H9 (cell line): ENCODE measurements at regions not wholly inside any gene's neighbourhood (a gene's known extent, or its start where the extent isn't known, plus 50 kb on each side); places are given as distances from the start of the nearest gene placed in this dataset.

Source experiments
- DNase-seq: peaks from one replicate; pipeline ENCODE4 v3.0.0-alpha.2; 2017
- H2AFZ ChIP-seq: one replicate; pipeline ENCODE4 v1.6.1; 2013; ENCODE audit warnings: mild to moderate bottlenecking, low read length, control low read depth, moderate library complexity
- H2AK5ac ChIP-seq: 2 replicates; pipeline ENCODE4 v1.6.1; 2013; ENCODE audit warnings: low read length, control low read depth, mixed read lengths; ENCODE audit not compliant: insufficient read length
- H2BK120ac ChIP-seq: one replicate; pipeline ENCODE4 v1.6.1; 2013; ENCODE audit warnings: low read depth, mild to moderate bottlenecking, low read length, control low read depth, inconsistent platforms; ENCODE audit not compliant: poor library complexity, severe bottlenecking
- H2BK12ac ChIP-seq: 2 replicates; pipeline ENCODE4 v1.6.1; 2013; ENCODE audit warnings: low read length, control low read depth, mixed read lengths, low read depth; ENCODE audit not compliant: insufficient read length
- H2BK15ac ChIP-seq: 2 replicates; pipeline ENCODE4 v1.6.1; 2013; ENCODE audit warnings: low read depth, low read length, control low read depth
- H2BK20ac ChIP-seq: one replicate; pipeline ENCODE4 v1.6.1; 2013; ENCODE audit warnings: low read depth, mild to moderate bottlenecking, low read length, control low read depth, inconsistent platforms; ENCODE audit not compliant: poor library complexity, severe bottlenecking
- H2BK5ac ChIP-seq: 2 replicates; pipeline ENCODE4 v1.6.1; 2013; ENCODE audit warnings: low read length, control low read depth, mixed read lengths; ENCODE audit not compliant: insufficient read length
- H3K14ac ChIP-seq: 2 replicates; pipeline ENCODE4 v1.6.1; 2013; ENCODE audit warnings: low read length, control low read depth; ENCODE audit not compliant: insufficient read depth
- H3K18ac ChIP-seq: 2 replicates; pipeline ENCODE4 v1.6.1; 2013; ENCODE audit warnings: low read depth, mild to moderate bottlenecking, mixed read lengths, low read length, control low read depth; ENCODE audit not compliant: insufficient read length
- H3K23ac ChIP-seq: 2 replicates; pipeline ENCODE4 v1.6.1; 2013; ENCODE audit warnings: low read length, control low read depth, mixed read lengths, low read depth; ENCODE audit not compliant: insufficient read length
- H3K23me2 ChIP-seq: 2 replicates; pipeline ENCODE4 v1.6.1; 2013; ENCODE audit warnings: low read depth, mild to moderate bottlenecking, mixed read lengths, low read length, control low read depth; ENCODE audit not compliant: insufficient read length, poor library complexity, severe bottlenecking
- H3K27ac ChIP-seq: 2 replicates; pipeline ENCODE4 v1.5.1; 2013; ENCODE audit warnings: low read length, control low read depth, mixed read lengths, low read depth; ENCODE audit not compliant: insufficient read length
- H3K27me3 ChIP-seq: 2 replicates; pipeline ENCODE4 v1.6.1; 2013; ENCODE audit warnings: low read length, control low read depth, inconsistent platforms; ENCODE audit not compliant: insufficient read depth
- H3K4ac ChIP-seq: 2 replicates; pipeline ENCODE4 v1.6.1; 2013; ENCODE audit warnings: low read depth, mild to moderate bottlenecking, control low read depth, inconsistent platforms, low read length, moderate library complexity
- H3K4me1 ChIP-seq: 2 replicates; pipeline ENCODE4 v1.6.1; 2013; ENCODE audit warnings: low read length, control low read depth, inconsistent platforms; ENCODE audit not compliant: insufficient read depth
- H3K4me2 ChIP-seq: 2 replicates; pipeline ENCODE4 v1.6.1; 2013; ENCODE audit warnings: low read length, control low read depth, mixed read lengths; ENCODE audit not compliant: insufficient read length, insufficient read depth
- H3K56ac ChIP-seq: 2 replicates; pipeline ENCODE4 v1.6.1; 2013; ENCODE audit warnings: low read depth, mild to moderate bottlenecking, mixed read lengths, low read length, control low read depth; ENCODE audit not compliant: insufficient read length
- H3K79me1 ChIP-seq: 2 replicates; pipeline ENCODE4 v1.6.1; 2013; ENCODE audit warnings: low read depth, mild to moderate bottlenecking, moderate library complexity, low read length, control low read depth, inconsistent platforms; ENCODE audit not compliant: insufficient read depth, poor library complexity, severe bottlenecking
- H3K79me2 ChIP-seq: 2 replicates; pipeline ENCODE4 v1.6.1; 2013; ENCODE audit warnings: low read length, control low read depth, inconsistent platforms; ENCODE audit not compliant: insufficient read depth
- H3K9ac ChIP-seq: 2 replicates; pipeline ENCODE4 v1.6.1; 2013; ENCODE audit warnings: low read length, control low read depth, mixed read lengths; ENCODE audit not compliant: insufficient read length; ENCODE audit errors: extremely low read depth
- H3K9me3 ChIP-seq: one replicate; pipeline ENCODE4 v1.6.1; 2013; ENCODE audit warnings: low read depth, low read length, inconsistent platforms; ENCODE audit not compliant: control insufficient read depth
- H3T11ph ChIP-seq: one replicate; pipeline ENCODE4 v1.6.1; 2013; ENCODE audit warnings: mild to moderate bottlenecking, low read length, control low read depth, inconsistent platforms
- H4K20me1 ChIP-seq: one replicate; pipeline ENCODE4 v1.6.1; 2013; ENCODE audit not compliant: control insufficient read depth, insufficient read length, insufficient read depth
- H4K5ac ChIP-seq: 2 replicates; pipeline ENCODE4 v1.6.1; 2013; ENCODE audit warnings: low read depth, mild to moderate bottlenecking, mixed read lengths, low read length, control low read depth; ENCODE audit not compliant: insufficient read length
- H4K8ac ChIP-seq: replicated peaks from 2 replicates; pipeline ENCODE4 v1.6.1; 2013; ENCODE audit warnings: low read length, control low read depth, mixed read lengths, low read depth; ENCODE audit not compliant: insufficient read length
- H4K91ac ChIP-seq: 2 replicates; pipeline ENCODE4 v1.6.1; 2013; ENCODE audit warnings: low read depth, mild to moderate bottlenecking, moderate library complexity, mixed read lengths, low read length, control low read depth; ENCODE audit not compliant: insufficient read length
- H3K27ac Mint-ChIP-seq, 3 experiments: 2 replicates in 2 of 3; 3 replicates in 1 of 3; pipeline ENCODE4 v1.8.0; 2020 to 2021; ENCODE audit warnings: mixed read lengths in 3 of 3, mild to moderate bottlenecking in 1 of 3, moderate library complexity in 1 of 3
- H3K27me3 Mint-ChIP-seq: 2 replicates; pipeline ENCODE4 v1.8.0; 2021; ENCODE audit warnings: low read depth, mild to moderate bottlenecking, moderate library complexity, mixed read lengths
- H3K36me3 Mint-ChIP-seq, 3 experiments: 2 replicates in 2 of 3; 3 replicates in 1 of 3; pipeline ENCODE4 v1.8.0; 2020 to 2021; ENCODE audit warnings: low read depth in 3 of 3, mixed read lengths in 3 of 3; ENCODE audit not compliant: insufficient read depth in 1 of 3
- H3K4me1 Mint-ChIP-seq, 2 experiments: 2 replicates each; pipeline ENCODE4 v1.8.0; 2020; ENCODE audit warnings: mixed read lengths in 2 of 2
- H3K4me3 Mint-ChIP-seq, 2 experiments: 2 replicates in 1 of 2; 3 replicates in 1 of 2; pipeline ENCODE4 v1.8.0; 2020 to 2021; ENCODE audit warnings: mild to moderate bottlenecking in 2 of 2, mixed read lengths in 2 of 2, moderate library complexity in 1 of 2
- H3K9me3 Mint-ChIP-seq, 2 experiments: 2 replicates in 1 of 2; 3 replicates in 1 of 2; pipeline ENCODE4 v1.8.0; 2020; ENCODE audit warnings: mild to moderate bottlenecking in 2 of 2, mixed read lengths in 2 of 2, moderate library complexity in 1 of 2
- WGBS: extraction: QIAGEN DNeasy Blood & Tissue Kit; methylation state at CpG from one replicate; pipeline ENCODE4 v1.1.7; 2013; ENCODE audit warnings: missing lambda C conversion rate, low lambda C conversion rate, mixed read lengths; ENCODE audit not compliant: insufficient read length; ENCODE audit errors: extremely low coverage; 5-methylcytosine and 5-hydroxymethylcytosine counted together
- TF ChIP-seq, protein P1 (sequence below): fragments of 200-600 bp; sonication (generic); conservative IDR thresholded peaks from 3 replicates; pipeline ENCODE4 v1.8.0; 2021; ENCODE audit warnings: antibody characterized with exemption, mild to moderate bottlenecking

DNA sequence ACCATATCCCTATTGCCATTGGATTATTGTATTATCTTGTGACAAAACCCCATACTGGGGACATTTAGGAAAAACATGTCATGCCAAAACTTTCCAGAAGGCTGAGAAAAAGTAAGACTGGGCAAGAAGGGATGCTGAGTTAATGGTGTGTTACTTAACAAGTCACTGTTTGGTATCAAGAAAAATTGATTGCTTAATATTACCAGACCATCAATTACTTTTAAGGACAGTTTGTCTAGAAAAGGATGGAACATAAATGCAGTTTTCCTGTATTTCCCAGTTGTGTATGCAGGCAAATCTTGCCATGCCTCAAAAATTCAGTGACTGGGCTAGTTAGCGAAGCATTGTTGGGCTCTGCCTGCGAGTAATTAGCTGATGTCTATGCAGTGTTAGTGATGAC, 705.6 kb upstream of the MIR17HG start:
- H2BK12ac ChIP-seq: no peak overlapping the region
- no peaks in the 10 kb centered on the region for H3K4me1 Mint-ChIP-seq
- H3K4me3 Mint-ChIP-seq: no peak overlapping the region
- no CpG with 5 or more reads among the region's 2 CpGs for WGBS
- H3K56ac ChIP-seq: no peak overlapping the region
- no peak overlapping the region for H3K4me2 ChIP-seq
- H3K27ac Mint-ChIP-seq: no peak overlapping the region
- no peak overlapping the region for H3K9ac ChIP-seq
- no peak overlapping the region for H2AK5ac ChIP-seq
- H3K9me3 Mint-ChIP-seq: peaks cover 25 to 27% of the 10 kb centered on the region in 2 experiments
- no peak overlapping the region for H3K4ac ChIP-seq
- H3K23me2 ChIP-seq: no peaks in the 10 kb centered on the region
- H2BK120ac ChIP-seq: no peak overlapping the region
- no peak overlapping the region for H3K27ac ChIP-seq
- H3K23ac ChIP-seq: no peak overlapping the region
- DNase-seq: no peak
- no peaks in the 10 kb centered on the region for H3K79me1 ChIP-seq
- no peak overlapping the region for H2BK15ac ChIP-seq
- H4K20me1 ChIP-seq: no peaks in the 10 kb centered on the region
- no peak overlapping the region for H3K18ac ChIP-seq
- peaks cover 7 to 13% (median 11%) of the 10 kb centered on the region in 3 experiments; a peak in 6 of 7 replicates for H3K36me3 Mint-ChIP-seq
- TF ChIP-seq, protein P1, sequence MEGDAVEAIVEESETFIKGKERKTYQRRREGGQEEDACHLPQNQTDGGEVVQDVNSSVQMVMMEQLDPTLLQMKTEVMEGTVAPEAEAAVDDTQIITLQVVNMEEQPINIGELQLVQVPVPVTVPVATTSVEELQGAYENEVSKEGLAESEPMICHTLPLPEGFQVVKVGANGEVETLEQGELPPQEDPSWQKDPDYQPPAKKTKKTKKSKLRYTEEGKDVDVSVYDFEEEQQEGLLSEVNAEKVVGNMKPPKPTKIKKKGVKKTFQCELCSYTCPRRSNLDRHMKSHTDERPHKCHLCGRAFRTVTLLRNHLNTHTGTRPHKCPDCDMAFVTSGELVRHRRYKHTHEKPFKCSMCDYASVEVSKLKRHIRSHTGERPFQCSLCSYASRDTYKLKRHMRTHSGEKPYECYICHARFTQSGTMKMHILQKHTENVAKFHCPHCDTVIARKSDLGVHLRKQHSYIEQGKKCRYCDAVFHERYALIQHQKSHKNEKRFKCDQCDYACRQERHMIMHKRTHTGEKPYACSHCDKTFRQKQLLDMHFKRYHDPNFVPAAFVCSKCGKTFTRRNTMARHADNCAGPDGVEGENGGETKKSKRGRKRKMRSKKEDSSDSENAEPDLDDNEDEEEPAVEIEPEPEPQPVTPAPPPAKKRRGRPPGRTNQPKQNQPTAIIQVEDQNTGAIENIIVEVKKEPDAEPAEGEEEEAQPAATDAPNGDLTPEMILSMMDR: no peak
- H2BK5ac ChIP-seq: no peak overlapping the region
- no peak overlapping the region for H3T11ph ChIP-seq
- H2BK20ac ChIP-seq: no peak overlapping the region
- H2AFZ ChIP-seq: no peak overlapping the region
- H3K79me2 ChIP-seq: no peaks in the 10 kb centered on the region
- H3K4me1 ChIP-seq: no peaks in the 10 kb centered on the region
- H4K5ac ChIP-seq: no peak overlapping the region
- no peaks in the 10 kb centered on the region for H3K27me3 ChIP-seq
- no peak overlapping the region for H3K14ac ChIP-seq
- H3K27me3 Mint-ChIP-seq: no peaks in the 10 kb centered on the region
- no peak overlapping the region for H4K91ac ChIP-seq
- H3K9me3 ChIP-seq: no peaks in the 10 kb centered on the region
- H4K8ac ChIP-seq: no peak overlapping the region
